PFSK-1 (cell line): ENCODE measurements at regions not wholly inside any gene's neighbourhood (a gene's known extent, or its start where the extent isn't known, plus 50 kb on each side); places are given as distances from the start of the nearest gene placed in this dataset.

Experiments used
- FOXP2 ChIP-seq: optimal IDR thresholded peaks from 2 replicates; pipeline ENCODE3; 2011; ENCODE audit warnings: borderline replicate concordance, control low read depth, inconsistent platforms; ENCODE audit not compliant: insufficient read depth; ENCODE audit errors: extremely low read length, extremely low read depth
- POLR2AphosphoS5 ChIP-seq: IDR thresholded peaks from 2 replicates; pipeline ENCODE4 v1.6.1; 2012; ENCODE audit warnings: low read depth, mild to moderate bottlenecking, control low read depth, low read length, moderate library complexity
- SIN3A ChIP-seq: IDR thresholded peaks from 2 replicates; pipeline ENCODE4 v1.6.1; 2012; ENCODE audit warnings: mild to moderate bottlenecking, low read length, moderate library complexity, borderline replicate concordance; ENCODE audit not compliant: insufficient read depth
- TAF1 ChIP-seq: IDR thresholded peaks from 2 replicates; pipeline ENCODE4 v1.6.1; 2012; ENCODE audit warnings: low read length, control low read depth, borderline replicate concordance; ENCODE audit not compliant: insufficient read depth
- TF ChIP-seq, protein P1 (sequence below), 2 experiments: IDR thresholded peaks; 2 replicates each; pipeline versions ENCODE4 v1.6.1 to v1.8.0; 2011 to 2012; ENCODE audit warnings: low read depth in 2 of 2, low read length in 2 of 2, control low read depth in 1 of 2, inconsistent platforms in 1 of 2, mild to moderate bottlenecking in 1 of 2, moderate library complexity in 1 of 2; ENCODE audit not compliant: insufficient read depth in 1 of 2

DNA sequence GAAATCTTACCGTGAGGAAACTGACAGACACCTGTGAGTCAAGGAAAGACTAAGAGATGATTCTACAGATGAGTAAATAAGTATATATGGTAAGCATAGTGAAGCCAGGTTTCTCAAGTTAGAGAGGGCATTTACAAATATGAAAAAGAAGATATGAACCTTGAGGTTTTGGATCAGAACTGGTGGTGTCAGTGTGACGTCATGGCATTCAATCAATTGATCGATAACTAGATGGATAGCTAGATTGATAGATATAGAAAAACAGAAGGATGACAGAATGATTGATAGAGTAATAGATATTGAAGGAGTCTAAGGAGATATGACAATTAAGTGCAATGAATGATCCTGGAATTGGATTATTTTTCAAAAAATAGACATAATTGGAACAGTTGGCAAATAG lies 350.2 kb upstream of the MC4R start:
- TF ChIP-seq SIN3A (no peak), FOXP2 (no peak), TAF1 (no peak), POLR2AphosphoS5 (no peak)
- TF ChIP-seq, protein P1, sequence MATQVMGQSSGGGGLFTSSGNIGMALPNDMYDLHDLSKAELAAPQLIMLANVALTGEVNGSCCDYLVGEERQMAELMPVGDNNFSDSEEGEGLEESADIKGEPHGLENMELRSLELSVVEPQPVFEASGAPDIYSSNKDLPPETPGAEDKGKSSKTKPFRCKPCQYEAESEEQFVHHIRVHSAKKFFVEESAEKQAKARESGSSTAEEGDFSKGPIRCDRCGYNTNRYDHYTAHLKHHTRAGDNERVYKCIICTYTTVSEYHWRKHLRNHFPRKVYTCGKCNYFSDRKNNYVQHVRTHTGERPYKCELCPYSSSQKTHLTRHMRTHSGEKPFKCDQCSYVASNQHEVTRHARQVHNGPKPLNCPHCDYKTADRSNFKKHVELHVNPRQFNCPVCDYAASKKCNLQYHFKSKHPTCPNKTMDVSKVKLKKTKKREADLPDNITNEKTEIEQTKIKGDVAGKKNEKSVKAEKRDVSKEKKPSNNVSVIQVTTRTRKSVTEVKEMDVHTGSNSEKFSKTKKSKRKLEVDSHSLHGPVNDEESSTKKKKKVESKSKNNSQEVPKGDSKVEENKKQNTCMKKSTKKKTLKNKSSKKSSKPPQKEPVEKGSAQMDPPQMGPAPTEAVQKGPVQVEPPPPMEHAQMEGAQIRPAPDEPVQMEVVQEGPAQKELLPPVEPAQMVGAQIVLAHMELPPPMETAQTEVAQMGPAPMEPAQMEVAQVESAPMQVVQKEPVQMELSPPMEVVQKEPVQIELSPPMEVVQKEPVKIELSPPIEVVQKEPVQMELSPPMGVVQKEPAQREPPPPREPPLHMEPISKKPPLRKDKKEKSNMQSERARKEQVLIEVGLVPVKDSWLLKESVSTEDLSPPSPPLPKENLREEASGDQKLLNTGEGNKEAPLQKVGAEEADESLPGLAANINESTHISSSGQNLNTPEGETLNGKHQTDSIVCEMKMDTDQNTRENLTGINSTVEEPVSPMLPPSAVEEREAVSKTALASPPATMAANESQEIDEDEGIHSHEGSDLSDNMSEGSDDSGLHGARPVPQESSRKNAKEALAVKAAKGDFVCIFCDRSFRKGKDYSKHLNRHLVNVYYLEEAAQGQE (IDR thresholded peaks at IDR 0.05; ENCODE audit: insufficient read depth in 1 of 2, low read depth in 2 of 2, low read length in 2 of 2): no peak

- TF ChIP-seq FOXP2 (no peak), POLR2AphosphoS5 (no peak), TAF1 (no peak), SIN3A (no peak)
- TF ChIP-seq, protein P1 (IDR thresholded peaks at IDR 0.05; ENCODE audit: insufficient read depth in 1 of 2, low read depth in 2 of 2, low read length in 2 of 2): no peak
Measured at GRCh38 chr18:60732143-60732542, 359.6 kb upstream of the MC4R start.

- TF ChIP-seq TAF1 (no peak), POLR2AphosphoS5 (no peak)
- TF ChIP-seq, protein P1 (IDR thresholded peaks at IDR 0.05; ENCODE audit: insufficient read depth in 1 of 2, low read depth in 2 of 2, low read length in 2 of 2): no peak
Measured at GRCh38 chr18:60739212-60739611, 366.6 kb upstream of the MC4R start.

DNA sequence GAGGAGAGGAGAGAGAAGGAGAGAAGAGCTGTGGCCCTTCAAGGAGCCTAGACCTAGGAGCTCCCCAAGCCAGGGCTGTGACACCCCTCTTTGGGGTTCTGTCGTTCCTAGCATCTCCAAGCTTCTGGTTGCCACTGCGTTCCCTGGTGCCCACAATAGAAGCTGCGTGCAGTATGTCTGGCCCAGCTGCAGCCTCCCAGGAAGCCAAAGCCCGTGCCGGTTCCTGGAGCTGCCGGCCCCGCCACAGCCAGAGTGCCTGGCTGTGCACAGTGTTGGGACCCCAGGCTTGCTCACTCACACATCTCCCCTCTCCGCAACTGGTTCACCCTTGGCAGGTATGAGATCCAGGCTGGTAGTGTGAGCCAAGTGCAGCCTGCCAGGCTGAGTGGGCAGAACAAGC lies 367.7 kb upstream of the MC4R start:
- no peak for TF ChIP-seq FOXP2
- TF ChIP-seq, protein P1 (IDR thresholded peaks at IDR 0.05; ENCODE audit: insufficient read depth in 1 of 2, low read depth in 2 of 2, low read length in 2 of 2): no peak
- TF ChIP-seq POLR2AphosphoS5: no peak
- no peak for TF ChIP-seq SIN3A
- no peak for TF ChIP-seq TAF1

GRCh38 chr18:60746491-60746890 lies 373.9 kb upstream of the MC4R start:
- TF ChIP-seq SIN3A (no peak), TAF1 (no peak), FOXP2 (no peak), POLR2AphosphoS5 (no peak)
- TF ChIP-seq, protein P1 (IDR thresholded peaks at IDR 0.05; ENCODE audit: insufficient read depth in 1 of 2, low read depth in 2 of 2, low read length in 2 of 2): no peak
